ENCODE measurements at regions not wholly inside any gene's neighbourhood (a gene's known extent, or its start where the extent isn't known, plus 50 kb on each side); places are given as distances from the start of the nearest gene placed in this dataset.

- Histone ChIP-seq H3K27me3 (ENCODE audit: control insufficient read depth in 1 of 2, insufficient read depth in 2 of 2, low read length in 2 of 2) (no peaks in the 10 kb centered on the region), H3K36me3 (ENCODE audit: control insufficient read depth in 2 of 2, insufficient read depth in 2 of 2, low read length in 1 of 2) (no peaks in the 10 kb centered on the region), H3K4me1 (ENCODE audit: control insufficient read depth in 2 of 2, insufficient read depth in 2 of 2, low read length in 1 of 2) (peaks cover 0 to 3% of the 10 kb centered on the region in 2 donors), H3K4me3 (ENCODE audit: low read depth in 1 of 2, low read length in 2 of 2) (no peak overlapping the region), H3K27ac (ENCODE audit: low read depth in 2 of 2, low read length in 1 of 2) (no peak overlapping the region), H3K9me3 (ENCODE audit: control insufficient read depth in 2 of 2, insufficient read depth in 1 of 2, low read depth in 1 of 2, low read length in 1 of 2) (no peaks in the 10 kb centered on the region)
- 56 to 62% methylated on average over 12 to 16 of the region's 16 CpGs for WGBS, 2 donors
These were observed 75.4 kb upstream of the SDK2 start for GRCh38 chr17:73719588-73720071.

GRCh38 chr17:73720187-73720834 lies 76.1 kb upstream of the SDK2 start:
- H3K4me1 ChIP-seq (ENCODE audit: control insufficient read depth in 2 of 2, insufficient read depth in 2 of 2, low read length in 1 of 2) = peaks cover 0 to 3% of the 10 kb centered on the region in 2 donors
- WGBS, 2 donors = 90% methylated on average over 10 of the region's 10 CpGs
- no peak overlapping the region for H3K4me3 ChIP-seq (ENCODE audit: low read depth in 1 of 2, low read length in 2 of 2)
- H3K27me3 ChIP-seq (ENCODE audit: control insufficient read depth in 1 of 2, insufficient read depth in 2 of 2, low read length in 2 of 2) = no peaks in the 10 kb centered on the region
- H3K27ac ChIP-seq (ENCODE audit: low read depth in 2 of 2, low read length in 1 of 2) = no peak overlapping the region
- H3K36me3 ChIP-seq (ENCODE audit: control insufficient read depth in 2 of 2, insufficient read depth in 2 of 2, low read length in 1 of 2) = no peaks in the 10 kb centered on the region
- H3K9me3 ChIP-seq (ENCODE audit: control insufficient read depth in 2 of 2, insufficient read depth in 1 of 2, low read depth in 1 of 2, low read length in 1 of 2) = no peaks in the 10 kb centered on the region

- H3K4me3 ChIP-seq (ENCODE audit: low read depth in 1 of 2, low read length in 2 of 2) = no peak overlapping the region
- no peaks in the 10 kb centered on the region for H3K9me3 ChIP-seq (ENCODE audit: control insufficient read depth in 2 of 2, insufficient read depth in 1 of 2, low read depth in 1 of 2, low read length in 1 of 2)
- H3K27me3 ChIP-seq (ENCODE audit: control insufficient read depth in 1 of 2, insufficient read depth in 2 of 2, low read length in 2 of 2) = no peaks in the 10 kb centered on the region
- no peak overlapping the region for H3K27ac ChIP-seq (ENCODE audit: low read depth in 2 of 2, low read length in 1 of 2)
- WGBS, 2 donors = 52 to 72% methylated on average over 6 of the region's 6 CpGs
- H3K4me1 ChIP-seq (ENCODE audit: control insufficient read depth in 2 of 2, insufficient read depth in 2 of 2, low read length in 1 of 2) = peaks cover 0 to 3% of the 10 kb centered on the region in 2 donors
- no peaks in the 10 kb centered on the region for H3K36me3 ChIP-seq (ENCODE audit: control insufficient read depth in 2 of 2, insufficient read depth in 2 of 2, low read length in 1 of 2)
These were observed 77.9 kb upstream of the SDK2 start for GRCh38 chr17:73722165-73722564.

- no peak overlapping the region for H3K4me3 ChIP-seq (ENCODE audit: low read depth in 1 of 2, low read length in 2 of 2)
- H3K27me3 ChIP-seq (ENCODE audit: control insufficient read depth in 1 of 2, insufficient read depth in 2 of 2, low read length in 2 of 2) = no peaks in the 10 kb centered on the region
- H3K4me1 ChIP-seq (ENCODE audit: control insufficient read depth in 2 of 2, insufficient read depth in 2 of 2, low read length in 1 of 2) = peaks cover 0 to 3% of the 10 kb centered on the region in 2 donors
- 66 to 74% methylated on average over 4 of the region's 4 CpGs for WGBS, 2 donors
- no peak overlapping the region for H3K27ac ChIP-seq (ENCODE audit: low read depth in 2 of 2, low read length in 1 of 2)
- no peaks in the 10 kb centered on the region for H3K36me3 ChIP-seq (ENCODE audit: control insufficient read depth in 2 of 2, insufficient read depth in 2 of 2, low read length in 1 of 2)
- H3K9me3 ChIP-seq (ENCODE audit: control insufficient read depth in 2 of 2, insufficient read depth in 1 of 2, low read depth in 1 of 2, low read length in 1 of 2) = no peaks in the 10 kb centered on the region
These were observed 79.1 kb upstream of the SDK2 start for GRCh38 chr17:73723317-73723716.

- no peaks in the 10 kb centered on the region for H3K9me3 ChIP-seq (ENCODE audit: control insufficient read depth in 2 of 2, insufficient read depth in 1 of 2, low read depth in 1 of 2, low read length in 1 of 2)
- no peaks in the 10 kb centered on the region for H3K36me3 ChIP-seq (ENCODE audit: control insufficient read depth in 2 of 2, insufficient read depth in 2 of 2, low read length in 1 of 2)
- H3K27me3 ChIP-seq (ENCODE audit: control insufficient read depth in 1 of 2, insufficient read depth in 2 of 2, low read length in 2 of 2) = no peaks in the 10 kb centered on the region
- H3K4me3 ChIP-seq (ENCODE audit: low read depth in 1 of 2, low read length in 2 of 2) = no peak overlapping the region
- H3K27ac ChIP-seq (ENCODE audit: low read depth in 2 of 2, low read length in 1 of 2) = no peak overlapping the region
- 85 to 88% methylated on average over 5 of the region's 5 CpGs for WGBS, 2 donors
- peaks cover 0 to 2% of the 10 kb centered on the region in 2 donors for H3K4me1 ChIP-seq (ENCODE audit: control insufficient read depth in 2 of 2, insufficient read depth in 2 of 2, low read length in 1 of 2)
These were observed 80.1 kb upstream of the SDK2 start for GRCh38 chr17:73724341-73724740.

DNA sequence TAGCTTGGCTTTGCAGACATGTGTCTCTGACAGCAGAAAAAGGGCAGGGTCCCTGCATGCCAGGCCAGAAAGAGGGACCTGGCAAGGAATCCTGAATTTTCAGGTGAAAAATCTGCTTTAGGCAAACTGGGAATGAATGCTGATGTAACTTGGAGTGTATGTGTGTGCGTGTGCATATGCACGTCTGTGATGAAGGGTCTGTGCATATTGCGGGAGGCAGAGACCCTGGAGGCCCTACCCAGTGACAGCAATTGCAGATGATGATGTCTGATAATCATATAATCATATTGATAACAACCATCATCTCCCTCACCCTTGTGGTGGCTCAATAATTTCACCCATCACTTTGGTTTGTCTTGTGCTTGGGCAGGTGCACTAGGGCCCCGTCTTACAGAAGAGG lies 80.7 kb upstream of the SDK2 start:
- 92% methylated on average over 4 of the region's 4 CpGs for WGBS, 2 donors
- no peak overlapping the region for H3K27ac ChIP-seq (ENCODE audit: low read depth in 2 of 2, low read length in 1 of 2)
- H3K27me3 ChIP-seq (ENCODE audit: control insufficient read depth in 1 of 2, insufficient read depth in 2 of 2, low read length in 2 of 2) = no peaks in the 10 kb centered on the region
- no peaks in the 10 kb centered on the region for H3K4me1 ChIP-seq (ENCODE audit: control insufficient read depth in 2 of 2, insufficient read depth in 2 of 2, low read length in 1 of 2)
- H3K9me3 ChIP-seq (ENCODE audit: control insufficient read depth in 2 of 2, insufficient read depth in 1 of 2, low read depth in 1 of 2, low read length in 1 of 2) = peaks cover 0 to 1% of the 10 kb centered on the region in 2 donors
- no peak overlapping the region for H3K4me3 ChIP-seq (ENCODE audit: low read depth in 1 of 2, low read length in 2 of 2)
- H3K36me3 ChIP-seq (ENCODE audit: control insufficient read depth in 2 of 2, insufficient read depth in 2 of 2, low read length in 1 of 2) = no peaks in the 10 kb centered on the region

DNA sequence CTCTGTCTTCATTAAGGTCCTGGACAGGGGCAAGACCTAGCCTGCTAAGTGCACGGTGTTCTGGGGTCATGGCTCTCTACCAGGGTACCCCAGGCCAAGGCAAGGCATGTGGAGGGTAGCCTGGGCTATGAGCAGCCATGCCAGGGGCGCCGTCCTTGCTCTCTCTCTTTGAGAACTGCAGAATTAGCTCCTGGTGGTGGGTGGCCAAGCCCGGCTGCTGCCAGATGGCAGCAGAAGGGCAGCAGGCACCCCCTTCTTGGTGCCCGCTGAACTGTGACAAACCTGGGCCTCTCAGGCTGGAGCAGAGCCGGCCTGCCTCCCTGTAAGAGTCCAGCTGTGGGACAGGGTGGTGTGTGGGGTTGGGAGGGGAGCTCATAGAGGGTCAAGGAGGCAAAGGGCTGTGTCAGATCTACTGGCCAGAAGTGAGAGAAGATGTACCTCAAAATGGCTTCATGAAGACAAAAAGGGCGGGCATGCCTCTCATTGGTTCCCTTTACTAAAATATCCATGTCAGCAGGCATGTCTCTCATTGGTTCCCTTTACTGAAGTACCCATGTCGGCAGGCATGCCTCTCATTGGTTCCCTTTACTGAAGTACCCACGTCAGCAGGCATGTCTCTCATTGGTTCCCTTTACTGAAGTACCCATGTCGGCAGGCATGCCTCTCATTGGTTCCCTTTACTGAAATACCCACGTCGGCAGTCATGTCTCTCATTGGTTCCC lies 81.7 kb upstream of the SDK2 start:
- Histone ChIP-seq H3K9me3 (ENCODE audit: control insufficient read depth in 2 of 2, insufficient read depth in 1 of 2, low read depth in 1 of 2, low read length in 1 of 2) (peaks cover 0 to 9% of the 10 kb centered on the region in 2 donors), H3K4me1 (ENCODE audit: control insufficient read depth in 2 of 2, insufficient read depth in 2 of 2, low read length in 1 of 2) (no peaks in the 10 kb centered on the region), H3K4me3 (ENCODE audit: low read depth in 1 of 2, low read length in 2 of 2) (no peak overlapping the region), H3K27ac (ENCODE audit: low read depth in 2 of 2, low read length in 1 of 2) (no peak overlapping the region), H3K36me3 (ENCODE audit: control insufficient read depth in 2 of 2, insufficient read depth in 2 of 2, low read length in 1 of 2) (no peaks in the 10 kb centered on the region), H3K27me3 (ENCODE audit: control insufficient read depth in 1 of 2, insufficient read depth in 2 of 2, low read length in 2 of 2) (no peaks in the 10 kb centered on the region)
- WGBS, 2 donors = 81 to 90% methylated on average over 12 of the region's 12 CpGs

GRCh38 chr17:73727941-73728340 lies 83.7 kb upstream of the SDK2 start:
- 78 to 81% methylated on average over 8 of the region's 8 CpGs for WGBS, 2 donors
- Histone ChIP-seq H3K9me3 (ENCODE audit: control insufficient read depth in 2 of 2, insufficient read depth in 1 of 2, low read depth in 1 of 2, low read length in 1 of 2) (peaks cover 0 to 12% of the 10 kb centered on the region in 2 donors), H3K27me3 (ENCODE audit: control insufficient read depth in 1 of 2, insufficient read depth in 2 of 2, low read length in 2 of 2) (no peaks in the 10 kb centered on the region), H3K4me1 (ENCODE audit: control insufficient read depth in 2 of 2, insufficient read depth in 2 of 2, low read length in 1 of 2) (no peaks in the 10 kb centered on the region), H3K27ac (ENCODE audit: low read depth in 2 of 2, low read length in 1 of 2) (no peak overlapping the region), H3K36me3 (ENCODE audit: control insufficient read depth in 2 of 2, insufficient read depth in 2 of 2, low read length in 1 of 2) (no peaks in the 10 kb centered on the region), H3K4me3 (ENCODE audit: low read depth in 1 of 2, low read length in 2 of 2) (no peak overlapping the region)

DNA sequence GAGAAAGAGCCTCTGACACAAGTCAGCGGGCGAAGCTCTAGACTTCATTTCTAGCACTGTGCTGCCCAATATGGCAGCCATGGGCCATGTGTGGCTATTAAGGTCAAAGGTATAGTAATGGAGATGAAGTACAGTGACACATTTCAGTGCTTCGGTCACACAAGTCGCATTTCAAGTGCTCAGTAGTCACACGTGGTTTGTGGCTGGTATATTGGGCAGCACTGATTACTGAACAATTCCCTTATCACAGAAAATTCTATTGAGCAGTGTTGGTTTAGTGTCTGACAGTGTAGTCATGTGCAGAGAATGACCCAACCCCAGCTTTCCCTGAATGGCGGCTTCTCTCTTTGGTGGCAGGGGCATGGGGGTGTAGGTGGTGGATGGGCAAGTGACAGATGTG lies 84.9 kb upstream of the SDK2 start:
- no peaks in the 10 kb centered on the region for H3K27me3 ChIP-seq (ENCODE audit: control insufficient read depth in 1 of 2, insufficient read depth in 2 of 2, low read length in 2 of 2)
- H3K36me3 ChIP-seq (ENCODE audit: control insufficient read depth in 2 of 2, insufficient read depth in 2 of 2, low read length in 1 of 2) = no peaks in the 10 kb centered on the region
- 80 to 85% methylated on average over 6 of the region's 6 CpGs for WGBS, 2 donors
- peaks cover 0 to 12% of the 10 kb centered on the region in 2 donors for H3K9me3 ChIP-seq (ENCODE audit: control insufficient read depth in 2 of 2, insufficient read depth in 1 of 2, low read depth in 1 of 2, low read length in 1 of 2)
- no peak overlapping the region for H3K4me3 ChIP-seq (ENCODE audit: low read depth in 1 of 2, low read length in 2 of 2)
- no peak overlapping the region for H3K27ac ChIP-seq (ENCODE audit: low read depth in 2 of 2, low read length in 1 of 2)
- H3K4me1 ChIP-seq (ENCODE audit: control insufficient read depth in 2 of 2, insufficient read depth in 2 of 2, low read length in 1 of 2) = no peaks in the 10 kb centered on the region

GRCh38 chr17:73731733-73732132 lies 87.5 kb upstream of the SDK2 start:
- WGBS, 2 donors = 57 to 58% methylated on average over 10 of the region's 10 CpGs
- Histone ChIP-seq H3K4me1 (ENCODE audit: control insufficient read depth in 2 of 2, insufficient read depth in 2 of 2, low read length in 1 of 2) (no peaks in the 10 kb centered on the region), H3K27me3 (ENCODE audit: control insufficient read depth in 1 of 2, insufficient read depth in 2 of 2, low read length in 2 of 2) (no peaks in the 10 kb centered on the region), H3K27ac (ENCODE audit: low read depth in 2 of 2, low read length in 1 of 2) (no peak overlapping the region), H3K9me3 (ENCODE audit: control insufficient read depth in 2 of 2, insufficient read depth in 1 of 2, low read depth in 1 of 2, low read length in 1 of 2) (peaks cover 0 to 12% of the 10 kb centered on the region in 2 donors), H3K4me3 (ENCODE audit: low read depth in 1 of 2, low read length in 2 of 2) (no peak overlapping the region), H3K36me3 (ENCODE audit: control insufficient read depth in 2 of 2, insufficient read depth in 2 of 2, low read length in 1 of 2) (no peaks in the 10 kb centered on the region)

Measured in esophagus (tissue), 2 donors.